CD4-positive, alpha-beta T cell treated with Interleukin-6 for 4 hours (primary cell): ENCODE measurements at regions not wholly inside any gene's neighbourhood (a gene's known extent, or its start where the extent isn't known, plus 50 kb on each side); places are given as distances from the start of the nearest gene placed in this dataset.

Source experiments
- DNase-seq: peaks from one replicate; pipeline ENCODE4 v3.0.0-alpha.2; 2020; ENCODE audit warnings: mixed read lengths

DNA sequence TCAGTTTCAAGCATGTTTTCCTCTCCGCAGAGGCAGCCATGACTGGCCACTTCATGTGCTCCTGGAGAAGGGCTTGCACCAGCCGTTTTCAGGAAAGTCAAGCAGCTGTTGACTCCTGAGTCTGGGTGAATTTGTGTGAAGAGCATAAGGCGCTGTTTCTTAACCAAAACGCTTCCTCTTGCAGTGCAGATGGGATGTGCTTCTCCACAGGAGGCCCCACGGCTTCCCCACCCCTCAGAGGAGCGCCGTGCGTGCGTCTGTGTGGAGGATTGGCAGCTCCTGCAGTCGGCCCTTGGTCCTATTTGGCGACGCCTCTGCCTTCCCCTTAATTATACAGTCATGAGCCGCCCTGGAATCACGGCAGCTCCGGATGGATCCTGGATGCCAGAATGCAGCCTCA, 54.1 kb upstream of the B3GAT1 start:
- no peak for DNase-seq

DNA sequence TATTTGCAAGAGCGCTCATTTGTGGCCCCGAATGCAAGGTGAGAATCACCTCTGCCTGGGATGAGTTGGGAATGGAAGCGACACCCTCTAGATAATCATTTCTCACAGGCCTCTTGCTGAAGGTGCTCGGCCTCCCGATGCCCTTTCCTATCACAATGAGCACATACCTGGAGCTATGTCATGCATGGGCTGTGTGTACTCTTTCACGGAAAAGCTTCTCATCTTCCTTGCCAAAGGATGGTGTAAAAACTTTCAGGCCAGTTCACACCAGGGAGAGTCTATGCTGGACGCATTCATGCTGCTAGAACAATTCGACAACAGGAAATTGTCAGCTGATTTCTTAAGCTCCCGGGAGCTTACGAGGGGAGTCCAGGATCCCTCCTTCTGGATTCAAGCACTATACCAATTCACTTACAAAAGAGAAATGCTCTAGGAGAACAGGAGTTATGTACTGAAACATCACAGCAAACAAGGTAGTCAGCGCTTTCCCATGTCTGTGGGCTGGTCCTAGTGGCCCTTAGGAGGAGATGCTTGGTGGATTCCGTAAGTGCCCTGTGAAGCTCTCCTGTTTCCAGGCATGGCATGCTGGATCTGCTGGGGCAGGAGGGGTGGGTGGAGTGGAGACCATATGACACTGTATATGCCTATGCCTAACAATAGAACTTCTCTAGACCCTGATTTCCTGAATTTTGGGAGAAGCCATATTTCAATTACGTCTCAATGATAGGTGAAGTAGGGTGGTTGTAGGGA, 53.1 kb upstream of the B3GAT1 start:
- DNase-seq: no peak

GRCh38 chr11:134464196-134464595, 52.2 kb upstream of the B3GAT1 start:
- DNase-seq: no peak

DNA sequence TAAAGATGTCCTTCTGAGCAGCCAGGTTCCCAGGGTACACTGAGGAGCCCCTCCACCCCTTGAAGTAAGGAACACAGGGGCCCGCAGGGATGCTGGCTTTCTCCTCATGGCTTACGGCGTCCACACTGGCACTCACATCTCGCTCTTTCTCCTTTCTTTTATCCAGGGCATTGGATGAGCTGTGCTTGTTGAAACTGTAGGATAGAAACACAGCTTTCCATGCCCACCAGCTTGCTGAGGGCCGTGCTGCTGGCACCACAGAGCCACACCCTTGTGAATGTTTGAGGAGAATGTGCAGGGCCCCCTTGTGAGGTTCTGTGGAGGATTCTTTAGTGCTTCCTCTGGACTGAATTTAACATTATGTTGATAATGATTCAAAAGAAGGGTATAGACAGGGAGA, 51.7 kb upstream of the B3GAT1 start:
- no peak for DNase-seq
